HFF-Myc (cell line): ENCODE measurements at regions not wholly inside any gene's neighbourhood (a gene's known extent, or its start where the extent isn't known, plus 50 kb on each side); places are given as distances from the start of the nearest gene placed in this dataset.
"Not testable (repeated sequence)": the region's sequence is repeated elsewhere in the genome, so short reads cannot be mapped to it uniquely, and the experiment has no call there.

ENCODE experiments used
- DNase-seq: peaks from one replicate; pipeline ENCODE4 v3.0.0-alpha.2; 2011; ENCODE audit warnings: low read depth; ENCODE audit errors: extremely low read depth
- H3K4me3 ChIP-seq: replicated peaks from 2 replicates; pipeline ENCODE4 v1.5.1; 2011; ENCODE audit warnings: low read depth, mild to moderate bottlenecking, control low read depth, low read length
- TF ChIP-seq, protein P1 (sequence below): IDR thresholded peaks from 2 replicates; pipeline ENCODE4 v1.5.1; 2012; ENCODE audit warnings: mild to moderate bottlenecking, low read depth, low read length, control low read depth; ENCODE audit errors: missing control alignments

DNA sequence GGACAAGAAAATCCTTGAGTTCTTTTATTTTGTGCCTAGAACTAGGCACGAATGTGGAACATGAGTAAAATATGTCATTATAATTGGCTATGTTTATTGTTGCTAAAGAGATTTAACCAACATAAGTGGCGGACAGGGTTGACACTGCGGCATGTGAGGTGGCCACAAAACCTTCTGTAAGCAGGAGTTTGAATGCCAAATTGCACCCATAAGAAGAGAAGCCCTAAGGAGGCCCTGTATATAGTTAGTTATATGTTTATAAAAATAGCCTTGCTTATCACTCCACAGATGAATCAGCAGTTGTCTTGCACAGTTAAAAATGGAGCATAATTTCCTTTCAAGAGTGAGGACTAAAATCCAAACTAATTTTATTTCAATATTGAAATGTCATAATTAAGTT, 336.1 kb downstream of the GBA3 start:
- no peak overlapping the region for H3K4me3 ChIP-seq
- no peak for DNase-seq
- TF ChIP-seq, protein P1, sequence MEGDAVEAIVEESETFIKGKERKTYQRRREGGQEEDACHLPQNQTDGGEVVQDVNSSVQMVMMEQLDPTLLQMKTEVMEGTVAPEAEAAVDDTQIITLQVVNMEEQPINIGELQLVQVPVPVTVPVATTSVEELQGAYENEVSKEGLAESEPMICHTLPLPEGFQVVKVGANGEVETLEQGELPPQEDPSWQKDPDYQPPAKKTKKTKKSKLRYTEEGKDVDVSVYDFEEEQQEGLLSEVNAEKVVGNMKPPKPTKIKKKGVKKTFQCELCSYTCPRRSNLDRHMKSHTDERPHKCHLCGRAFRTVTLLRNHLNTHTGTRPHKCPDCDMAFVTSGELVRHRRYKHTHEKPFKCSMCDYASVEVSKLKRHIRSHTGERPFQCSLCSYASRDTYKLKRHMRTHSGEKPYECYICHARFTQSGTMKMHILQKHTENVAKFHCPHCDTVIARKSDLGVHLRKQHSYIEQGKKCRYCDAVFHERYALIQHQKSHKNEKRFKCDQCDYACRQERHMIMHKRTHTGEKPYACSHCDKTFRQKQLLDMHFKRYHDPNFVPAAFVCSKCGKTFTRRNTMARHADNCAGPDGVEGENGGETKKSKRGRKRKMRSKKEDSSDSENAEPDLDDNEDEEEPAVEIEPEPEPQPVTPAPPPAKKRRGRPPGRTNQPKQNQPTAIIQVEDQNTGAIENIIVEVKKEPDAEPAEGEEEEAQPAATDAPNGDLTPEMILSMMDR = no peak

DNA sequence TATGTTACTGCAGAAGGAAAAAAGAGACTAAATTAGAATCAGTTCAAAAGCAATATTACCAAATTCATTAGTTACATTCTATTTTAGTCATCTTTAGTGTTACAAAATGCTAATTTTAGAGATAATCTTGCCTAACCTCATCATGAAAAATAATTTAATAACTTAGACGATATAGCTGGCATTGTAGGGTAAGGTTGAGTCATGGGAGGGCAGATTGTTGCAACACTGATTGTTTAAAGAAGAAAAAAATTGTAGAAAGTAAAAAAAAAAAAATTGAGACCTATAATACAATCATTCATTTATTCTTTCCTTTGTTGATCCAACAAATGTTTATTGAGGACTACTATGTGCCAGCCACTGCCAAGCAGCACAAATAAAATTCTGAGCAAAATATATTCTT, 330.9 kb downstream of the GBA3 start:
- DNase-seq = no peak
- TF ChIP-seq, protein P1 = no peak
- no peak overlapping the region for H3K4me3 ChIP-seq

DNA sequence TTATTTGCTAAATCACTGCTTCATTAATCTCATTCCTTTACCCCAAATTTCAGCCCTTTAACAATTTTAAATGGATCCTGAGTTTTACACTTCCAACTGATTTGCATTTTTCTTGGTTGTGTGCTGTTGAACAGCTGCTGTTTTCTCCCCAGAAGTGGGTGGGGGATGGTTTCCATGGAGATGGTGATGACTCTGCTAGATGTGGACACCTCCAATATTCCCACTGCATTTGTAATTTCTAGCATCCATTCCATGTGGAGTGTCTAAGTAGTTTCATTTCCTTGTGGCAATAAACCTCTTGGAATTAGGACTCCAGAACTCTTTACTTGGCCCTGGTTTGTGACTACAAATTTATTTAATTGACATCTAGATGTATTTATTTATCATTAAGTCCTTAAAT, 330.4 kb downstream of the GBA3 start:
- no peak overlapping the region for H3K4me3 ChIP-seq
- TF ChIP-seq, protein P1 = no peak
- DNase-seq = no peak

DNA sequence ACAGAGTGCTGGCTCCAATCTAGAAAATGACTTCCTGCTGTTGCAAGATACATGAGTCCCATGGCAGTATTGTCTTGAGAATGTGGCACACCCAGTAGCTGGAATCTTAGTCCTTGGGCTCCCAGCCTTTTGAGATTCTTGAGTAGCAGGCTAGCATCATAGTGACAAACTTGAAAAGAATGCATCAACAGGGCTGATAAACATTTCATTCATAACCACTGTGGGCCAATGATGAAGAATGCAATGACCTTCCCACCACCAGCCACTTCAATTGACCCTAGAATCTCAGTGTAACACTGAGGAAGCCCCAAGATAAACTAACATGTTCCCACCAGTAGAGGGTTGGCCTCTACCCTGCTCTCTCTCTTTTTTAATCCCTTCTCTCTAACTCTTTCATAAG, 329.3 kb downstream of the GBA3 start:
- DNase-seq = no peak

DNA sequence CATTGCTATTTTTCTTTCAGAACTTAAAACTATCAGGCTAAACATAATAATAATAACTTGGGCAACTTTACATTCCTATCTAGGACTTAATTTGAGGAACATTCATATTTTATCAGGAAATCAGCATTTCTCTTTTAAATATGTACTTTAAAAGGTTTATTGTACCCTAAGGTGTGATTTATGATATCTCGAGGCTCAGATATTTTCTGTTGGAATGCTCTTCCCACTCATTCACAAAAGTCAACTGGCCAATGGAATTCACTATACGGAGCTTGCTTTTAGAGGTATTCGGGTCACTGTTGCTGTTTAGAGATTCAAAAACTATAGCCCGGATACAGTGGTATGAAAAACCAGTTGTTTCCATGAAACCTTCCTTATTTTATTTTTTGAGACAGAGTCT, 328.3 kb downstream of the GBA3 start:
- DNase-seq = no peak
- H3K4me3 ChIP-seq = no peak overlapping the region
- TF ChIP-seq, protein P1 = no peak

More for the DNA sequence above, 329.3 kb downstream of the GBA3 start:
- TF ChIP-seq, protein P1 = no peak
- no peak overlapping the region for H3K4me3 ChIP-seq

DNA sequence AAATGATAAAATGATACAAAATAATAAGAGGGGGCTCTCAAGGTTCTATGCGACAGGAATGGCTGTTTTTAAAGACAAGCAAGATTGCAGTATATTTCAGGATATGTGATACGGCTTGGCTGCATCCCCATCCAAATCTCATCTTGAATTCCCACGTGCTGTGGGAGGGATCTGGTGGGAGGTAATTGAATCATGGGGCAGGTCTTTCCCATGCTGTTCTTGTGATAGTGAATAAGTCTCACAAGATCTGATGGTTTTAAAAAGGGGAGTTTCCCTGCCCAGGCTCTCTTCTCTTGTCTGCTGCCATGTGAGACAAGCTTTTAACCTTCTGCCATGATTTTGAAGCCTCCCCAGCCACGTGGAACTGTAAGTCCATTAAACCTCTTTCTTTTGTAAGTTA, 327.7 kb downstream of the GBA3 start:
- H3K4me3 ChIP-seq, DNase-seq: not testable (repeated sequence)

DNA sequence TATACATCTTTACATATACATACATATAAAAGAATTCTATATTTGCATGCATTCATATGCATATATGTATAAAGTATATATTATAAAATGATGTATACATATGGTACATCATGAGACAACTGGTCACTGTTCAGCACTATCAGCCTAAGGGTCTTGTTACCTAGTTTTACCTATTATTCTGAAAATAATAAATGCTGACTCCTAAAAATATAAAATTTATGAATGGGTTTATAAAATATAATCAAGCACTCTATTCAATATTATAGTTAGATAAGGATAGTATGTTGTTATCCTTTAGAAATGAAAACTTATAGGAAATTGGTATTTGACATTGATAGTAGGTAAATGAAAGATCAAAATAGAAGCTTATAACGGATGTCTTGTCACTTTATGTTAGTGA, 324.2 kb downstream of the GBA3 start:
- TF ChIP-seq, protein P1 = no peak
- DNase-seq = no peak
- no peak overlapping the region for H3K4me3 ChIP-seq
